IPS-18c (cell line): ENCODE measurements at regions not wholly inside any gene's neighbourhood (a gene's known extent, or its start where the extent isn't known, plus 50 kb on each side); places are given as distances from the start of the nearest gene placed in this dataset.

ENCODE experiments used
- H3K4me3 ChIP-seq: 2 replicates; pipeline ENCODE4 v1.7.0; 2013; ENCODE audit warnings: low read depth, mild to moderate bottlenecking, low read length, moderate library complexity; ENCODE audit not compliant: insufficient read depth
- H3K9me3 ChIP-seq: one replicate; pipeline ENCODE4 v1.6.1; 2013; ENCODE audit warnings: mild to moderate bottlenecking, low read length, moderate library complexity; ENCODE audit not compliant: control insufficient read depth, insufficient read depth

GRCh38 chrX:9171841-9172463, 138.0 kb upstream of the FAM9B start:
- peaks cover 6% of the 10 kb centered on the region for H3K9me3 ChIP-seq
- H3K4me3 ChIP-seq = no peak overlapping the region

- H3K4me3 ChIP-seq = no peak overlapping the region
- H3K9me3 ChIP-seq = peaks cover 6% of the 10 kb centered on the region
Measured at GRCh38 chrX:9172464-9172850, 138.5 kb upstream of the FAM9B start.

DNA sequence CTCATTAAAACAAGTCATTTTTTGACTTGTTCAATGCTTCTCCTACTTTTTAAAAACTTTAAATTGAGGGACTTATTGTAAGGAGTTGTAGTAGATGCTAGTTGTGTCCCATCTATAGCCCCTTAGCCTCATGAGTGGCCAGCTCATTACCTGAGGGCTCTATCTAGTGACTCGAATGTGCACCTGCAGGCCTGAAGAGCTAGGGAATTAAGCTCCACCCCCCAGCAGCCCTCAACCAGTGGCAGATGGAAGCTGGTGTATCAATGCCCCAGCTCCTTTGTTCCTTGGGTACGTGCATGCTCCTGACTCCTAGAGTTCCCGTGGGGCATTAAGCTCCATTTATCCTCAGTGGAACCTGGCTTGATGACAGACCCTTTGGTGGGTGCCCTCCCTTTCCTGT, 146.7 kb upstream of the FAM9B start:
- H3K4me3 ChIP-seq = no peak overlapping the region
- H3K9me3 ChIP-seq = peaks cover 17% of the 10 kb centered on the region

- H3K9me3 ChIP-seq = peaks cover 16% of the 10 kb centered on the region
- no peak overlapping the region for H3K4me3 ChIP-seq
Measured at GRCh38 chrX:9182041-9182440, 148.1 kb upstream of the FAM9B start.

GRCh38 chrX:9183481-9183880, 149.6 kb upstream of the FAM9B start:
- H3K9me3 ChIP-seq = peaks cover 14% of the 10 kb centered on the region
- H3K4me3 ChIP-seq = no peak overlapping the region

- Histone ChIP-seq H3K4me3 (no peak overlapping the region), H3K9me3 (peaks cover 14% of the 10 kb centered on the region)
Measured at GRCh38 chrX:9184211-9184610, 150.3 kb upstream of the FAM9B start.

GRCh38 chrX:9188117-9188516, 154.2 kb upstream of the FAM9B start:
- H3K9me3 ChIP-seq = peaks cover 4% of the 10 kb centered on the region
- H3K4me3 ChIP-seq = no peak overlapping the region

GRCh38 chrX:9189286-9189685, 155.4 kb upstream of the FAM9B start:
- peaks cover 6% of the 10 kb centered on the region for H3K9me3 ChIP-seq
- no peak overlapping the region for H3K4me3 ChIP-seq

GRCh38 chrX:9191392-9191791, 157.5 kb upstream of the FAM9B start:
- Histone ChIP-seq H3K4me3 (no peak overlapping the region), H3K9me3 (peaks cover 6% of the 10 kb centered on the region)

GRCh38 chrX:9195199-9195880, 161.4 kb upstream of the FAM9B start:
- H3K4me3 ChIP-seq = no peak overlapping the region
- H3K9me3 ChIP-seq = peaks cover 4% of the 10 kb centered on the region

DNA sequence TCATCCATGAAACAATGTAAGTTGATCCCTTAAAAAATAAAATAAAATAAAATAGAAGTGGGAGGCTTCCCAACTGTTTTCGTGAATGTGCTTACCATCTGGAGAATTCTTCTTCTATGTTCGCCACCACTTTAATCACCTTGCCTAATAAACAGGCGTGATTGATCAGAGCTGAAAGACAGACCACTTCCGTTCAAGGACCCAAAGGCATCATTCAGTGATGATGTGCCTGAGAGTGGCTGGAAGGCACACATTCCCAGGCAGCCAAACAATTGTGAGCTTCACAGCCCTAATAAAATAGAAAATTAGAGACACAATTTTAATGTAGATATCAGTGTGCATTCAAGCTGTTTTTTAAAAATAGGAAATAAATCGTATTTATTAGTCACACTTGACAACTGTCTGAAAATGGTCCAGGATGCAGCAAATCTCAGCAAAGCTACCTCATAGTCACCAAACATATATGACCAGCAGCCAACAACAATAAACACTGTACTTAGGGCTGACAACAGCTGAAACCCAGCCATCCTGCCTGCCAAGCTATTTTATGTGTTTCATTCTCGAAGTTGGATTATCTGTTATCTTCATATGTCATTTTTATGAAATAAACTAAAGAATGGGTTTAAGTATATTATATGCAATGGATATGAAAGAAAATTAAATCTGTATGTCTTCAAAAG, 163.2 kb upstream of the FAM9B start:
- no peak overlapping the region for H3K4me3 ChIP-seq
- peaks cover 4% of the 10 kb centered on the region for H3K9me3 ChIP-seq

GRCh38 chrX:9204560-9204959, 170.6 kb upstream of the FAM9B start:
- no peak overlapping the region for H3K4me3 ChIP-seq
- H3K9me3 ChIP-seq = peaks cover 2% of the 10 kb centered on the region

- Histone ChIP-seq H3K9me3 (peaks cover 2% of the 10 kb centered on the region), H3K4me3 (no peak overlapping the region)
Measured at GRCh38 chrX:9205599-9206223, 171.8 kb upstream of the FAM9B start.

- Histone ChIP-seq H3K4me3 (no peak overlapping the region), H3K9me3 (peaks cover 10% of the 10 kb centered on the region)
Measured at GRCh38 chrX:9207142-9207541, 173.2 kb upstream of the FAM9B start.

- peaks cover 17% of the 10 kb centered on the region for H3K9me3 ChIP-seq
- no peak overlapping the region for H3K4me3 ChIP-seq
Measured at GRCh38 chrX:9211269-9211668, 177.3 kb upstream of the FAM9B start.

DNA sequence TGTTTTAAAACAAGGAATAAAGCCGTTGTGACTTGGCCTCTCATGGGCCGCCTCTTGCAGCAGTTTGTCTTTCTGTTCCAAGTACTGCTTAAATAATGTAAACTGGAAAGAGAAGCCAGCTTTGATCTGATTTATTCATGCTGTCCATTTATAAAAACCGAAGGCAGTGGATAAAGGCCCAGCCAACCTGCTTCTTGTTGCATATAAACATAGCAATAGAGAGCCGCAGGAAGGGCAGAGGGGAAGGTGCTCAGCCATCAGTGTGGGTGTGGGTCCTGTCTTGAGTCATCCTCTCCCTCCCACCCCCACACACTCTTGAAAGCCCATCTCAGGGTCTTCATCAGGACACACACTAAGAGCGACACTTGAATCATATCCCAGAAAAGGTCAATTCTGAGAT, 187.9 kb upstream of the FAM9B start:
- Histone ChIP-seq H3K4me3 (no peak overlapping the region), H3K9me3 (peaks cover 14% of the 10 kb centered on the region)

DNA sequence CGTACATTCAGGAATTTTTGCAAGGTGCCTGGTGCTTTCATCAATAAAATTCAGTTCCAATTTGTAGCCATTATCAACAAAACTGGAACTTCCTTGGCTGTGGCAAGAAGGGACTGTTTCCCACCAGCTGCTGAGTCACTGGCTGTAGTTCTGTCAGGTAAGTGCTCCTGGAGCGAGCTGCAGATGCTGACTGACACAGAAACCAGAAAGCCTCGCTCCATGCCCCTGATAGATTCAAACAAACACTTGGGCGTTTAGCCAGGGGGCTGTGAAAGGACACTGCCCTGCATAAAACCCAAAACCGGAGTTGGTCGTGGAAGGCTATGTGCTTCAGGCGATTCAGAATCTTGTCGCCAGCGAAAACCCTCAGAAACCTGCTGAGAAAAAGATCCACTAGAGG, 188.4 kb upstream of the FAM9B start:
- Histone ChIP-seq H3K9me3 (peaks cover 14% of the 10 kb centered on the region), H3K4me3 (no peak overlapping the region)

DNA sequence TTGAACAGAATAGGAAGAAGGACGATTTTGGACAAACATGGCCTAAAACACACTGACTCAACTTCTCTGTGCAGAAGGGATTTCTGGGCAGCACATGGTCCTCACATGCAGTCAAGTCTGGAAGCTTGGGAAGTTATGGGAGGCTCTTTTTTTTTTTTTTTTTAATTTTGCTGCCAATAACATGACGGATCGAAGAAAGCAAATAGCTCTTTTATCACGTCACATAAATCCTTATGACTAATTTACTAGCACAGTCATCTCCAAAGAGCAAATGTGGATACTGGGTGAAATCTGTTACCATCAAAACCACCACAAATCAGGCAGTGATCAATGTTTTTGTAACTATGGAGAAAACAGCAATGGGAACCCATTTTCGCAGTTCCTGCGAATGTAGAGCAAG, 193.3 kb upstream of the FAM9B start:
- Histone ChIP-seq H3K9me3 (peaks cover 5% of the 10 kb centered on the region), H3K4me3 (no peak overlapping the region)
